ENCODE measurements at regions not wholly inside any gene's neighbourhood (a gene's known extent, or its start where the extent isn't known, plus 50 kb on each side); places are given as distances from the start of the nearest gene placed in this dataset.

- no peak for TF ChIP-seq CTCF (IDR thresholded peaks at IDR 0.05; ENCODE audit: low read depth, low read length)
- no peak for TF ChIP-seq EZH2phosphoT487 (IDR thresholded peaks at IDR 0.05; ENCODE audit: low read depth)
Observed at GRCh38 chr2:15069149-15069548, 436.6 kb downstream of the LRATD1 start.
